GM18498 (cell line): ENCODE measurements at regions not wholly inside any gene's neighbourhood (a gene's known extent, or its start where the extent isn't known, plus 50 kb on each side); places are given as distances from the start of the nearest gene placed in this dataset.

Experiments used
- ATAC-seq: cut with Tn5 transposase; IDR thresholded peaks from one replicate; pipeline ENCODE4 v1.9.1; 2021; ENCODE audit warnings: mild to moderate bottlenecking, moderate library complexity; ENCODE audit not compliant: unreplicated experiment

DNA sequence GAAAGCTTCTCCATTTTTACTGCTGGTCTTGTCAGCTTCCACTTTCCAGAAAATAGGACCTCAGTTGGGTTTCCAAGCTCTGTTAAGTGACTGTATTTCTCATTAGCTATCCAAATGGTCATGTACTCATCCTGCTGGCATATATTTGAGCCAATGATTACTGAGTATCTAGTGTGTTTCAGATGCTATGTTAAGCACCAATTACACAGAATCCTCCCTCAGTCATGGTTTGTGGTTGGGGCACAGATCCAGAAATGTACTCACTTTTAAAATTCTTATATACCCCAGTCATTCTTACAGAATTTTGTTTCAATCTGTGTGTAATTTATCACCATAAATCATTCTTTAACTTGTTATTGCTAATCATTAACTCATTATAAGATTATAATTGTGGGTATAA is 362.3 kb upstream of the MTPN start:
- no peak for ATAC-seq

DNA sequence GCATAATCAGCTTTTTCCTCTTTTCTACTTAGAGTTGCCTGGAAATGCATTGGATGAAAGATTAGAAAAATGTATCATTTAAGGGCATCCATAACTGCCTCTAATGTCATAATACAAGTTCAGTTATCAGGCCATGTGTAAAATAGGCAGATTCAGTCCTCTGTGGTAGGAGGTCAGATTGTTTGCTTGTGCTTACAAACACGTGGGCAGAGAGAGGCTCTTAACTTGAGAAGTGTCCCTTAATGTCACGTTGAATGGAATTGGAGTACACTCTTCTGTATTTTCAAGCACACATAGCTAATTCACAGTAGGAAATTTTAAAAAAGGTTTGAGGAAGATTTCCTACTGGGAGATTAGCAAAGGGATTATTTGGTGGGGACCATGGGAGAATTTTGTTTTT is 359.8 kb upstream of the MTPN start:
- ATAC-seq = no peak

DNA sequence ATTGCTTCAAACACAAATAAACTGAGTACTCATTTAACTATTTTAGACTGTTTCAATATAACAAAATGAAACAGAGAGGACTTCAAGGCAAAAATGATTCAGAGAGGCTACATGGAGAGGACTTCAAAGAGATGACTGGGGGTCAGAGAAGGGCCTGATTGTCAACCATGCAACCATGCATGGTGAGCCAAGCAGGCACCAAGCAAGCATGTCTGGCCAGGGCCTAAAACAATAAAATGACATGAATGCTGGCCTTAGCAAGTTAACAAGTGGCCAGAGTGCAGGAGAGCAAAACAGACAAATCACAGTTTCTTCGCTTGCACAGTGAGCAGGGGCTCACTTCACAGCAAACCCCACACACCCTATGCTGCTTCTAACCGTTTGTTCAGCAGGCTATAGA is 356.5 kb upstream of the MTPN start:
- no peak for ATAC-seq

DNA sequence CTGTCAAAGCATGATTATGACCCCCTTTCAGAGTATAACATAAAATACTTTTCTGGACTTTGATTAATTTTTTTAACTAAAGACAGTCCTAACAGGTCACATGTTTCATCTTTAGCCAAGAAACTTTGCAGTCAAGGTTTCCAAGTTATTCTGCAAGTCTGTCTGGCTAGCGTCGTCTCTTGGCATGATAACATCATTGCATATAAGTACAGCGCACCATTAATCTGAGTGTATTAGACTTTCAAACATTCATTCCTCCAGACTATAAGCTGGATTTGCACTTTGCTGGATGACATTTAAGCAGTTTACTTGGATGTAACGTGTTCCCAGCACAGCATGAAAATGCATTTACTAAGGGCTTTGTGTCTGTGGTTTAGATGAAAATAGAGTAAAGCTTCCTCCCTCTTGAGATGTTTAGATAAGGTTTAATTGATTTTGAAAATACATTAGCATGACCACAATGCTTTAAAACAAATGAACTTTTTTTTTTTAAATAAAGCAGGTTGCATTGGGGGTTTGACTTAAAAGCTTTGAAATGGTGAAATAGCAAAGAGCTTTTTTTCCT is 349.0 kb upstream of the MTPN start:
- ATAC-seq = no peak

DNA sequence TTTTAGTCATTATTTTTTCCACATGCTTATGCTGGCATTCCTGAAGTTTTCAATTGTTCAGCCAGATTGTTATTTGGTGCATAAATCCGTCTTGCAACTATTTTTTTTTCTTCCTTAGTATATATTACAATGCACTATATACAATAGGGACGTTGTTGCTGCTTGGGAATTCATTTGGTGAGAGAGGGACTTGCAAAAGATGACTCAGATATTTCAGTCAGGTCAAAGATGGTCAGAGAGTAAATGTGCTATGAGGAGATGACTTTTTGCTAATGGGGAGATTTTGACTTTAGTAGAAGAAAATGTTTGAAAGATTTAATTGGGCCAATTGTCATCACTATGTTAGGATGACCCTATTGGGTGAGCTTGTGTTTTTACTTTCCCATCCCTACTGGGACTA is 348.4 kb upstream of the MTPN start:
- ATAC-seq = no peak

DNA sequence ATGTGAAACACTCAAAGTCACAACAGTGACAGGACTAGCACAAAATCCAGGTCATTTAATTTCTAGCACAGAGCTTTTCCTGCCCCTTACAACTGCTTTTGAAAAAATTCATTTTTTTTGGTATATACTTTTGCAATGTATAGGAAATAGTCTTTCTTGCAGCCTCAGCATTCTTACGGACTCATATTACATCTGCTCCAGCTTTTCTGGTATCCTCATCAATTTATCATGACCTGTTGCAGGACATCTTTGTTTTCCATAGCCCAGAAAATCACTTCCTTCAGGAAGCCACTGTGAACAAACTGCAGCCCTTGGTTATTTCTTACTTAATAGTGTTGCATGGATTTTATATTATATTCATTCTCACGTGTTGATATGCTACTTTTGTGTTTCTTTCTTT is 347.9 kb upstream of the MTPN start:
- ATAC-seq = no peak

DNA sequence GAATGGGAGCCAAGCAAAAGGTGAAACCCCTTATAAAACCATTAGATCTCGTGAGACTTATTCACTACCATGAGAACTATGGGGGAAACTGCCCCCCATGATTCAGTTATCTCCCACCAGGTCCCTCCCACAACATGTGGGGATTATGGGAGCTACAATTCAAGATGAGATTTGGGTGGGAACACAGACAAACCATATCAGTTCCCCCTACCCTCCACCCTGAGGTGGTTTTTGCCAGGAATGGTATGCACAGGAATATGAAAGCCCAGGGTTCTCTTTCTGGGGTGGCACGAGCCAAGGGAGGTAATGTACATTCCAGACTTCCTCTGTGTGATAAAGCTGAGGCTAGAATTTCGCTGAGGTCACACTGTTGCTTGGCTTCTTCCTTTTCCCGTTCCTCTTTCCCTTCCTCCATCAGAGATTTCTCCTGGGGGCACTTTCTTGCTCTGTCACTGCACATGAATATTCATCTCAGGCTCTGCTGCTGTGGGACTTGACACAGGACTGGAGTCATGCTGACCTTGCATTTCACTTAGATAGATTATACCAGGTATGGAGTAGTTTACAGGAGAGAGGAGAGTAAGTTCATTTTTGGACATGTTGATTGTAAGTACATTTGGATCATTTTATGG is 347.0 kb upstream of the MTPN start:
- ATAC-seq = no peak

DNA sequence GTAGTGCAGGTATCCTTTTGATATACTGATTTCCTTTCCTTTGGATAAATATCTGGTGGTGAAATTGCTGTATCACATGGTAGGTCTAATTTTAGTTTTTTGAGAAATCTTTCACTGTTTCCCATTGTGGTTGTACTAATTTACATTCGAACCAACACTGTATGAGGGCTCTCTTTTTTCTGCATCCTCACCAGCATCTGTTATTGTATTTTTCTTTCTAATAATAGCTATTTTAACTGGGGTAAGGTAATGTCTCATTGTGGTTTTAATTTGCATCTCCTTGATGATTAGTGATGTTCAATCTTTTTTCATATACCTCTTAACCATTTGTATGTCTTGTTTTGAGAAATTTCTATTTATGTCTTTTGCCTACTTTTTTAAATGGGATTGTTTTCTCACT is 335.4 kb upstream of the MTPN start:
- ATAC-seq = no peak

DNA sequence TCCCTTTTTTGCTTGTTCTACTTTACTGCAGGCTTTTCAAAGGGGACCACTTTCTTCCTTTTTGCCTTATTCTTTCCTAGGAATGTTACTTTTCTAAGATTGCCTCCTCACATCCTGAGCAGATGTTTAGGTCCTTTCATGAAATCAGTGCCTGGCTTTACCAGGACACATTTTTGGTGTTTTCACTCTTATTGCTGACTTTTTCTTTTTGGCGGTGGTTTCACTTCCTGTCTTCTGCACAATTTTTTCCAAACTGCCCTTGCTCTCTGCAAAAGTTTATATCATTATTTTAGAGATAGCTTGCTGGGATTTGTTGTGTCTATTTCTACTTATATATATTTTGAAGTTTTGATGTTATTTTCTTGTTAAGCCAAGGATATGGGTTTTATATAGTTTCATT is 332.2 kb upstream of the MTPN start:
- no peak for ATAC-seq

DNA sequence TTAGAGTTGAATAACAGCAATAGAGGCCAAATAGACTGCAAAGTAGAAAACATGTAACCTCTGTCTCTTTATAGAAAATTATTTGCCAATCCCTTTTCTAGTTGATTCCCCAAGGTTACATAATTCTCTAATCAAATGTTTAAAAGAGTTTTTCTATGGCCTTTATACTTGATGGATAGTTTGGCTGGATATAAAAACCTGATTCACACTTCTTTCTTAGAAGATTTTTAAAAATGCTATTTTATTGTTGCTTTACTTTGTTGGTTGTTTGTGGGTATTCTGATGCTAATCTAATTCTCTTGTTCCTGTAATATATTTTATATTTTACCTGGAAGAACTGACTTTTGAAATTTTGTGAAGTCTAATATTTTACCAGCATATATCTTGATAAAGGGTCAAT is 331.1 kb upstream of the MTPN start:
- ATAC-seq = no peak

DNA sequence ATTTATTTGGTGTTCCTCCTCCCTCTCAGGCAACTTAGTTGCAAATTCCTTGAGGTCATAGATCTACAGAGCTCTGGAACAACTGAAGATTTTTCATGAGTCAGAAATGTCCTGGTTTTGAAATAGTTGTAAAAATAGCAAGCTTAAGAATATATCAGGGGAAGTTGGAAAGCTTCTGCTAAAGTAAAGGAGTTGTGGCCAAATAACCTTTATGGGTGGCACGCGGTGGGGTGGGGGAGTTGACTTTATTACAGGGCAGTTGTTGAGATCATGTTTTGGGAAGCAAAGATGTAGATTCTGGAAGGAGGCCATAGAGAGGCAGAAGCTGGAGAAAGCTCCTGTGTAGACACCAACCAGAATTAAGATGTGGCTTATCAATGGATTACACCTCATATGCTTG is 326.0 kb upstream of the MTPN start:
- ATAC-seq = no peak

DNA sequence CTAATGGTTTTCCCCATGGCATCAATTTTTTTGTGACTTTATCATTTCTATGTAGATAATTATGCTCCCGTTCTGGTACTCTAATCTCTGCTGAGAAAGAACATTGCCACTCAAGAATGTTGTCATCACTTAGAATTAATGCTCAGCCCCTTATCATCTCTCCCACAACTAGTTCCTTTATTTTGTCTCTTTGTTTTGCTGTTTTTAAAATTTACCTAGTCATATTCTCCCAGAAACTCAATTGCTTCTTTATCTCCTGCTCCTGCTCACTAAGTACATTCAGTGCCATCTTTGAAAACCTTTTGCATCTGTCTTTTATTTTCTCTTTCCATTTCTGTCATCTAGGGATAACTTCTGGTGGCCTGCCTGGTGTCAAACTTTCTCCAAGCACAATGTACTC is 324.9 kb upstream of the MTPN start:
- no peak for ATAC-seq

DNA sequence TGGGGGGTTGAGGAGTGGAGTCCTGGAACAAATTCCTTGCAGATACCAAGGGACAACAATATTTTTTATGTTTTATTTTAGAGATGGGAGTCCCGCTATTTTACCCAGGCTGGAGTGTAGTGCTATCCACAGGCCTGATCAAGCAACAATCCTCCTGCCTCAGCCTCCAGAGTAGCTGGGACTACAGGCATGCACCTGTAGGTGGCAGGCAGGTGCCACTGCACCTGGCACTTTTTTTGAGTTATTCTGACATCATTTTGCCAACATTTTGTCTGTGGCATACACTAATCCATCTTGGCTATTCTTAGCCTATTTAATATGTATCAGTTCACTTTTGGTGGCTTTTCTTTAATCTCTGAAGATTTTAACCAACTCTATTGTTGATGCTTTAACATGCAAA is 317.8 kb upstream of the MTPN start:
- ATAC-seq = no peak

DNA sequence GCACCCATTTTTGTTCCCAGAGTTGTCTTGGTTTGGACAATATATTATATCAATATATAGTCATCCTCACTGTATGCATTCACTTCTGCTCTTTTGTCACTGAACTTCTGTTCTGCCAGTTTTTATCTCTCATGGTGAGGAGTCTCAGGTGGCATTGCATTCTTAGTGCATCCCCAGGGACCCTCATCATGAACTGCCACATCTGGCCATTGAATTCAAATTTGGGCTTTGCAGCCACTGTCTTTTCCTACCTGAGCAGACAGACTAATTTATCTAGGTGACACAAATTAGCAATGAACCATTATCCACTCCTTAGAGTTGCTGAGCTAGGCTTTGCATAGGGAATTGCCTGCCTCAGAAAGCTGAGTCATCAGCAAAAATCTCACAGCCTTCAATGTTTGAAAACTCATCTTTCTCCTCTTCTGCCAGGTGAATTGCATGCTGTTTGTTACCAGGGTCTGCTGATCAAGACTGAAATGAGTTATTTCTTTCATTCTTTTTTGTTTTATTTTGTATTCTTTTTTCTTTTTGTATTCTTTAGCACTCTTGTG is 316.8 kb upstream of the MTPN start:
- no peak for ATAC-seq

DNA sequence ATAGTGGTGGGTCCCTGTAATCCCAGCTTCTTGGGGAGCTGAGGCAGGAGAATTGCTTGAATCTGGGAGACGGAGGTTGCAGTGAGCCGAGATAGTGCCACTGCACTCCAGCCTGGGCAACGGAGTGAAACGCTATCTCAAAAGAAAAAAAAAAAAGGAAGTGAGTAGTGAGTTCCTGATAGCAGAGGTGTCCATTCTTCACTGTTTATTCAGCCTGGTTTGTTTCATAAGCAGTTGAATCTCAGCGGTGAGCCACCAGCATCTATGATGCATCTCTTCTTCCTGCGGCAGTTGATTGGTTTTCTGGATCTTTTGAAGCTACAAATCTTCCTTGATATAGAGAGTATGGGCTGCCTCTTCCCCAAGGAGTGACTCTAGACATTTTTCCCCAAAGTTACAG is 316.1 kb upstream of the MTPN start:
- no peak for ATAC-seq

DNA sequence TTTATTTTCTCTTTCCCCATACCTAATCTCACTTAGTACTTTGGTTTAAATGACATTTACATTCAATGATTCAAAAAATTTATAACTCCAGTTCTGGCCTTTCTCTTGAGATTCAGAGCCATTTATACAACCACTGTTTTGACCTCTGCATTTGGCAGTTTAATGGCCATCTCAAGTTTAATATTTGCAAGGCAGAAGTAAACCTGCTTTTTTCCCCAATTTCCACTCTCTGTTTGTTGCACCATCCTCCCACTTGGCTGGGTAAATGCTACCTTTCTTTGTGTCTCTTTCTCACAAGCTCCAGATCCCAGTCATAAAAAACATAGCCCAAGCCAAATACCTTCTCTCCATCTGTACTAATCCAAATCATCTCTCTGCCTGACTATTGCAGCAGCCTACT is 315.2 kb upstream of the MTPN start:
- ATAC-seq = no peak

DNA sequence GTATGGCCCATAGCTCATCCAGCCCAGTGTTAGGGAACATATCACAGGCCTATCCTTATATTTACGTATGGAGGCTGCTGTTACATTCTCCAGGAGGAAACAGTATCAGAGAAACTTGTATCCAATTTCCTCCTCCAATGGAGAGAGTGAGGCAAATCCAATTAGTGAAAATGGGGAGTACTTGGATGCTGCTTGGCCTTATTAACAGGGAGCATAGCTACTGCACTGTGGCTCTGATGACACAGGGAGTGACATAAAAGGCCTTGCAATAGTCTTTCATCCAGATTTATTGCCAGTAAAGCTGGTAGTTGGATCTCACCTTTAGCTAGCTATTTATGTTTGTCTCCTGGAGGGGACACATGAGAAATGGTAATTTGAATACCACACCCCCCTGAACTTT is 313.2 kb upstream of the MTPN start:
- no peak for ATAC-seq

DNA sequence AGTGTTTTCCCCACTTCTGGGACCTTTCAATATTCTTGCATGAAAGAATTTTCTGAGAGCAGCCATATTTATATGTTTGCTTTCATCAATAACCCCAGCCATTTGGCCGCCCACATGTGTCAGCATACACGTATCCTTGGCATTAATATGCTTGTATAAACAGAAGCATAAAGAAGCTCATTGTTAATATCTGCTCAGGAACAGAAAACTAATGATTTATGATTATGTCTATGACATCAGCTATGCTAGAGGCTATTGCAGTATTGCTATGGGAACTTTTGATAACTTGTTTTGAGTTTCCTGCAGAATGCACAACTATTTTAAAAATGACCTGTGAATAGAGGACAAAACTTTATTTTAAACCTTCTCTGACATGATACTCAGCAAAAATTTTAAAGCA is 300.9 kb upstream of the MTPN start:
- ATAC-seq = no peak

DNA sequence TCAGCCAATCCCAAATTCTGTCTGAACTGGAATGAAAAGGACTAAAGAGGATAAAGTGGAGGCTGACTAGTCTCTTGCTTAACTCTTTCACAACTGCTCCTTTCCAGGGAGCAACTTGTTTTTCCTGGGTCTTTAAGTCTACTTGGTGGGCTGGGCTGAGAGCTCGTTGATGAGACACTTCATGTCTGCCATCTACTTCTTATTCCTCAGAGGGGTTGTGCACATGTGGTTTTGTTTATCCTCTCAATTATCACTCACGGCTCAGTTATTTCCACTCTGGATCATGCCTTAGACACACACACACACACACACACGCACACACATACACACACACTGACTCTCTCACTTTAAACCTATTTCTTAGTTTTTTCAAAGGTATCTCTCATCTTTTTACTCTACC is 298.6 kb upstream of the MTPN start:
- ATAC-seq = no peak

DNA sequence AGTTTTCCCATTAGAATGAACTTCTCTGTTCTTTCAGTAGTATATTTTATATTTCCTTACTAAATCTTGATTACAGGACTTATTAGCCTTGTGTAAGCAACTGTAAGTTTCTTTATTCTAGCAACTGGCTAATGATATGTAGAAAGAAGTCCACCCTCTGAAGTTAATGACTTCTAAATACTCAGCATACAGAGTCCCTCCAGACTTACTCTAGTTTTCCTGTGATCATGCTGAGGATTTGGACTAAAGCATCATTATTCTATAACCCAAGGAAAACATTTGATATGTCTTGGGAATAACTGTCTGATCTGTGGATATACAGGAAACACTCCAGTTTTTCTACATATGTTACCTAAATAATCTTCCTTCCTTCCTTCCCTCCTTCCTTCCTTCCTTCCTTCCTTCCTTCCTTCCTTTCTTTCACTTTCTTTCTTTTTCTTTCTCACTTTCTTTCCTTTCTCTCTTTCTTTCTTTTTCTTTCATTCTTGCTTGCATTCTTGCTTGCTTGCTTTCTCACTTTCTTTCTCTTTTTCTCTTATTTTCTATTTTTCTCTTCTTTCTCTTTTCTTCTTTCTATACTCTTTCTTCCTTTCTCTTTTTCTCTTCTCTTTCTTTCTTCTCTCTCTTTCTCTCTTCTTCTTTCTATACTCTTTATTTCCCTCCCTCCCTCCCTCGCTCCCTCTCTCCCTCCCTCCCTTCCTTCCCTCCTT is 297.6 kb upstream of the MTPN start:
- ATAC-seq = no peak

DNA sequence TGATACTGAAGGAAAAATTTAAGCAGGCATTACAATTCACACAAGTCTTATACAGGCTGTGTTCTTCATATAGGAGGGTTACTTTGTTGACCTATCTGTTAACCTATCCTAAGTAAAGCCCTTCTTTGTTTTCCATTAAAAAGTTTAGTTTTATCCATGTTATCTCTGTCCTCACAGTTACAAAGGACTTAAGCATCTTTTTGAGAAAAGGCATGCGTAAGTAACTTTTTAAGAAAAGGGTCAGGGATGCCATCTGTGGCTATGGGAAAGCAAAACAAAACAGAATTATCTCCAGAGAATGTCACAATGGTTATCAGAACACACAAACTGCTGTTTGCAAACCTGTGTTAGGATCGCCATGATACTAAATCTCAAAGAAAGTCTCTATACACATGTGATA is 295.8 kb upstream of the MTPN start:
- no peak for ATAC-seq

DNA sequence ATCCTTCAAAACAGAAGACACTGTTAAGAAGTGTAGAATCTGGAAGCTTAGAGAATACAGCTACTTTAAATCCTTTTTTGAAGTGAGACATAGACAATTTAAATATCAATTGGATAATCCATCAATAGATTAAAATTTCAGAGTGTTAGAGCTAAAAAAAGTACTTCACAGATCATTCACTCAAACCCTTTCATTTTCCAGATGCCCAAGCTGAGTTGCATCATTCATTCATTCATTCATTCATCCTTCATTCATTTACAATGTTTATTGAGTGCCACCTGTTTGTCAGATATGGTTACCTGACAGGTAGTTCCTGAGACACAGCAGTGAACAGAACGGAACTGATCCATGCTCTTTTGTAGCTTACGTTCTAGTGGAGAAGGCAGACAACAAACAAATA is 290.7 kb upstream of the MTPN start:
- no peak for ATAC-seq

DNA sequence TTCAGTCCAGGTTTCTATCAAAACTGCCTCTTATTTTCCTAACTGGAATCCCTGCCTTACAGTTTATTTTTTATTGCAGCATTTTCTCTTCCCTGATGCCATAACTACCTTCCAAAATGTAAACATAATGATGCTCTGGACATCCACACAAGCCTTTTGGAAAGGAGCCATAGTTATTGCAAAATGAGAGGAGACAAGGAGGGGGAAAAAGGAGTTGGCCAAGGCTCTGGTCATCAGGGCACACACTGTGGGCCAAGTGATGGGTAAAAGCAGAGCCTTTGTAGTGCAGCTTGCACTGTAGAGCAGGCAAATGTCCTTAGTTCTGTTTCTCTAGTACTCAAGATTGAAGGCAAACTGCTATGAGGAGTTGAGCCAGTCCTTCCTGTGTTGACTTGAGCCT is 289.3 kb upstream of the MTPN start:
- no peak for ATAC-seq
